HEK293T (cell line): ENCODE measurements at regions not wholly inside any gene's neighbourhood (a gene's known extent, or its start where the extent isn't known, plus 50 kb on each side); places are given as distances from the start of the nearest gene placed in this dataset.

Experiments
- ARNT ChIP-seq: fragments of 450-650 bp; IDR thresholded peaks from 2 replicates; pipeline ENCODE4 v1.6.1; 2017; ENCODE audit warnings: mild to moderate bottlenecking
- BHLHE40 ChIP-seq: fragments of 450-650 bp; IDR thresholded peaks from 2 replicates; pipeline ENCODE4 v1.6.1; 2016; ENCODE audit warnings: mild to moderate bottlenecking, moderate library complexity, borderline replicate concordance
- FOXK2 ChIP-seq: fragments of 450-650 bp; IDR thresholded peaks from 2 replicates; pipeline ENCODE4 v1.6.1; 2016; ENCODE audit warnings: mild to moderate bottlenecking
- FOXM1 ChIP-seq: fragments of 450-650 bp; IDR thresholded peaks from 2 replicates; pipeline ENCODE4 v1.6.1; 2017; ENCODE audit warnings: mild to moderate bottlenecking, borderline replicate concordance
- HDGF ChIP-seq: fragments of 450-650 bp; IDR thresholded peaks from 2 replicates; pipeline ENCODE4 v1.6.1; 2017; ENCODE audit warnings: antibody characterized with exemption, borderline replicate concordance
- LEF1 ChIP-seq: fragments of 450-650 bp; IDR thresholded peaks from 2 replicates; pipeline ENCODE4 v1.6.1; 2017; ENCODE audit warnings: mild to moderate bottlenecking, borderline replicate concordance
- NFRKB ChIP-seq: fragments of 450-650 bp; IDR thresholded peaks from 2 replicates; pipeline ENCODE4 v1.6.1; 2016; ENCODE audit warnings: mild to moderate bottlenecking, moderate library complexity
- SP1 ChIP-seq: fragments of 450-650 bp; IDR thresholded peaks from 2 replicates; pipeline ENCODE4 v1.6.1; 2017
- SUZ12 ChIP-seq: fragments of 450-650 bp; IDR thresholded peaks from 2 replicates; pipeline ENCODE4 v1.6.1; 2016; ENCODE audit warnings: mild to moderate bottlenecking
- ZNF384 ChIP-seq: fragments of 450-650 bp; IDR thresholded peaks from 2 replicates; pipeline ENCODE4 v1.6.1; 2016
- TF ChIP-seq, protein P1 (sequence below): fragments of 450-650 bp; IDR thresholded peaks from 2 replicates; pipeline ENCODE4 v1.6.1; 2016

DNA sequence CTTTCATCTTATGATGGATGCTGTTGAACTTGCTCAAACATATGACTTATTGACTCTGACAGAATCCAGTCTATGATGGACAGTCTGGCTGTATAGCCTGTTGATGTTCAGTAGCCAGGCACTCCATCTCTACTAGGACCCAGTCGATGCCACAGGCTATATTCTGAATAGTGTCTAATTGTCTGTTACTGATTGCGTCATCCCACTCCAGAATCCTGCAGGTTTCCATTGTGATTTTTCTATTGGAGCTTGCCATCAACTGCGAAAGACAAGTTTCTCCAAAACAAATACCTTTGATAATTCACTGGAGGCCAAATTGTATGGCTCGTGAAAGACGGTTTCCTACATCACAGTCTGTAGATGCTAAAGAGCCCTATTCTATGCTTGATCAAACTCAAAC, 481.7 kb upstream of the CHORDC1 start:
- no peak for TF ChIP-seq SP1
- TF ChIP-seq BHLHE40 = no peak
- no peak for TF ChIP-seq FOXK2
- no peak for TF ChIP-seq NFRKB
- no peak for TF ChIP-seq FOXM1
- TF ChIP-seq ARNT = no peak
- TF ChIP-seq ZNF384 = no peak
- no peak for TF ChIP-seq SUZ12
- TF ChIP-seq, protein P1, sequence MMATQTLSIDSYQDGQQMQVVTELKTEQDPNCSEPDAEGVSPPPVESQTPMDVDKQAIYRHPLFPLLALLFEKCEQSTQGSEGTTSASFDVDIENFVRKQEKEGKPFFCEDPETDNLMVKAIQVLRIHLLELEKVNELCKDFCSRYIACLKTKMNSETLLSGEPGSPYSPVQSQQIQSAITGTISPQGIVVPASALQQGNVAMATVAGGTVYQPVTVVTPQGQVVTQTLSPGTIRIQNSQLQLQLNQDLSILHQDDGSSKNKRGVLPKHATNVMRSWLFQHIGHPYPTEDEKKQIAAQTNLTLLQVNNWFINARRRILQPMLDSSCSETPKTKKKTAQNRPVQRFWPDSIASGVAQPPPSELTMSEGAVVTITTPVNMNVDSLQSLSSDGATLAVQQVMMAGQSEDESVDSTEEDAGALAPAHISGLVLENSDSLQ = no peak
- TF ChIP-seq HDGF = no peak
- no peak for TF ChIP-seq LEF1
